Fibroblast of peridontal ligament (primary cell): ENCODE measurements at regions not wholly inside any gene's neighbourhood (a gene's known extent, or its start where the extent isn't known, plus 50 kb on each side); places are given as distances from the start of the nearest gene placed in this dataset.

Experiments used
- DNase-seq: peaks from one replicate; pipeline ENCODE4 v3.0.0-alpha.2; 2010; ENCODE audit errors: extremely low read depth

GRCh38 chr13:22229916-22230315 is 559.0 kb downstream of the FGF9 start:
- DNase-seq, result no peak

DNA sequence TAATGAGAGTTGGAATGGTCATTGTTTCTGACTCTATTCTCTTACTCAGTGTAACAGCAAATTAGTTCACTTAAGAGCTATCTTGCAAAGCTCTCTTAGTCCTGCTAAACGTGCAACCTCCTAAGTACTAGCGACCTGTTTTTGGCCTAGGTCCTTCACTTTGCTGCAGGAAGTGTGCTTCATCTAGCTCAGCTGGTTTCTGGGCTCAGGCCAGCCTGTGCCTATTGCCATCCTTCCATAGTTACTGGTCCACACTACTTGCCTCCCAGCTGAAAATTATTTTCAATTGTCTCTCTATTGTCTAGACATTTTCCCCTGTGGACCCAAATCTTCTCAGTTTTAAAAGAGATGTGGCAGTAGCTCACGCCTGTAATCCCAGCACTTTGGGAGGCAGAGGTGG is 561.3 kb downstream of the FGF9 start:
- no peak for DNase-seq

DNA sequence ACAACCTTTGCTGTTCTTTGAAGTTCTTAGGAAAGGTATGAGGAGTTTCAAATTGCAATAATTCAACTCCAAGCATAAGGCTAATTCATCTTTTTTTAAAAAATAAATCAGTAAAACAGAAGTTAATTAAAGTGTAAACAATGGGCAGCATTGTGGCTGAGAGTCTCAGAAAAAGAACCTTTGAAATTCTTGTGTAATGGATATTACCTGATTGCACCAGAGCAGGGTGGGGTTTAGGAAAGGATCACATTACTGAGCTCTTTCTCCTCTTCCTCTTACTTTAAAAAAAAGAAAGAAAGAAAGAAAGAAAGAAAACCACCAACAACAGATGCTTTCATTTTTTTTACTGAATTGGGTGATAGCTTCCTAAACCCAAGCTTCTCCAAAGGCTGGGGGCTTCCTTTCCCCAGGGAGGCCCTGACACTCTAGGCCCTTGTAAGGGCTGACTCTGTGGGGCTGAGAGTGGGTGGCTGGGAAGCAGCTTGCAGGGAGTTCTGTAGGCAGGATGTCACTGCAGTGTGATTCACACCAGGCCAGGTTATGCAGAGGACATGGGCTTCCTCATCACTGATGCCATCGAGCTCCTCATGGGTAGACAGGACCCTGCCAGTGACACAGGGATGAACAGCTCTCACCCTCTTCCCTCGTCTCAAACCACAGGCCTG is 564.5 kb downstream of the FGF9 start:
- DNase-seq, result no peak

DNA sequence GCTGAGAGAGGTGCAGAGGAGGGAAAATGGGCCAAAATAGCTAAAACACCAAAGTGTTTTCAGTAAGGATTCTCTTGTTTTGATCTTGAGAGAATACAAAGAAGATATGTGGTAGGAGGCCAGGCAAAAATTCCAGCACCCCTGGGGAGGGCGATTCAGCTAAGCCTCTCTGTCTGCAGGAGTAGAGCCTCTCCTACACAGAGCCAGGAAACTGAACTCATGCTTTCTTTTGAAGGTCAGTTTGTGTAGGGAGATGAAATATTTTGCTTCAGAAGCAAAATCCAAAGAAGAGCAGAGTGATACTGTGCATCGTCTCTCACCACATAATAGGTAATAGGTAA is 565.0 kb downstream of the FGF9 start:
- DNase-seq, result no peak

- DNase-seq, result no peak
Measured at GRCh38 chr13:22238269-22238668, 567.4 kb downstream of the FGF9 start.

GRCh38 chr13:22240716-22241115 is 569.8 kb downstream of the FGF9 start:
- DNase-seq, result no peak

DNA sequence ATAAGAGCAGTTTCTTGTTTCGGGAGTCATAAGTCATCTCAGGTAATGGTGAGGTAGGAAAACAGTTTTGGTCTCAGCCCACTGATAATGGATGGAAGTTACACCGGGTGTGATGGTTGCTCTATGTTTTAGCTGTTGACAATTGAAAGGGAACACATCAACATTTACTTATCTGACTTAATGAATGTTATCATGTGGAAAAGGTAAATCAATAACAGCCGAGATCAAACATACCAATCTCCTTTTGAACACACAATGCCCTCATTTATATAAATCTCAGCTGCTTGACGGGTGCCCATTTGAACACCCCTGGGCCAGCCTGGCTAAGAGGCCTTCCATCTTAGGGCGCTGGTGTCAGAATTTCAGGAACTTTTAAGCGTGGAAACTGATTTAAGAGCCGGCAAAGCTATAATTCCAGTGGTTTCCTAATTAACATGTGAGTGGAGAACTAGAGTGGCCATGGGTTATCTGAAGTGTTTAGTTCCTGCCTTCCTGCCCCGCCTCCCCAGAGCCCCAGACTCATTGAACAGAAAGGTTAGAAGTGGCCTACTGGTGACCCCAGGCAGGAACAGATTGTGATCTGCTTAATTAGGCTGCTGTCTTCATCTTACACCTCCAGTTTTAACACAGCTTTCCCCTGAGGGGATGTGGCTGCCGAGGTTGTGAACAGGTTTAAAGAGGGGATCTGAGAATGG is 572.7 kb downstream of the FGF9 start:
- DNase-seq, result no peak

DNA sequence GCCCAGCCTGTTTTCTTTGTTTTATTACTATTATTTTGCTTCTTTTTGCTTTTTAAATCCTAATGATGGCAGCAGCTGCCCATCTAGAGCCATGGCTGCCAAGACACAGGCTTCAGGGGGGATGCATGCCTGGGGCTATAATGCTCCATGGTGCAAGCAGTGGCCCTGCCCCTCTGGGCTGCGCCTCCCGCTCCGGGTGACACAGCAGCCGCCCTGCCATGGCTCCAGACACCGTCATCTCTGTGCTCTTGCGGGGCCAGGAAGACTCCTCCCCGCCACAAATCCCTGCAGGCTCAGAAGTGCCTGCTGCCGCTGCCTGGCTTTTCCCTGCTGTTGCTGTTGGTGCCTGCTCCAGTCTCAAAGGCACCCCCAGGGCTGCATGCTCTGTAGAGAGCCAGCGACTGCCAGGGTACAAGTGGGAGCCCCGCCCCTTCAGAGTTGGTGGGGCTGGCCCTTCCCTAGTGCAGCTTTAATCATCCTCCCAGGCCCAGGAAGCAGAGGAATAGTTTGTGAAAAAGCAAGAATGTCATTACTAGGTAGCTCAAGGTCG is 581.5 kb downstream of the FGF9 start:
- no peak for DNase-seq

DNA sequence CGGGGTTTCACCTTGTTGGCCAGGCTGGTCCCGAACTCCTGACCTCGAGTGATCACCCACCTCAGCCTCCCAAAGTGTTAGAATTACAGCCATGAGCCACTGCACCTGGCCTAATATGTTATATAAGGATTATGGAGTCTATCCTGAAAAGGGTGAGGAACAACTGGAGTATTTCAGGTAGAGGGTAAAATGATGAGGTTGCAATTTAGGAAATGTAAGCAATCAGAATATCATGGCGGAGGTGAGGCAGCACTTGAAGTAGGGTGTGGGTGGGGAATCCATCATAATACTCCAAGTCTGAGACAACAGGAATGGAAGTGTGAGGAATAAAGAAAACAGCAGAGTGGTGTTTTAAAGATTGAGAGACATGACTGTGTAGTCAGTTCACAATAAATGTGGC is 582.2 kb downstream of the FGF9 start:
- no peak for DNase-seq

- no peak for DNase-seq
Measured at GRCh38 chr13:22256111-22256639, 585.3 kb downstream of the FGF9 start.

GRCh38 chr13:22262001-22262885 is 591.4 kb downstream of the FGF9 start:
- DNase-seq, result no peak

- no peak for DNase-seq
Measured at GRCh38 chr13:22263185-22263584, 592.3 kb downstream of the FGF9 start.

- no peak for DNase-seq
Measured at GRCh38 chr13:22265563-22265962, 594.7 kb downstream of the FGF9 start.

DNA sequence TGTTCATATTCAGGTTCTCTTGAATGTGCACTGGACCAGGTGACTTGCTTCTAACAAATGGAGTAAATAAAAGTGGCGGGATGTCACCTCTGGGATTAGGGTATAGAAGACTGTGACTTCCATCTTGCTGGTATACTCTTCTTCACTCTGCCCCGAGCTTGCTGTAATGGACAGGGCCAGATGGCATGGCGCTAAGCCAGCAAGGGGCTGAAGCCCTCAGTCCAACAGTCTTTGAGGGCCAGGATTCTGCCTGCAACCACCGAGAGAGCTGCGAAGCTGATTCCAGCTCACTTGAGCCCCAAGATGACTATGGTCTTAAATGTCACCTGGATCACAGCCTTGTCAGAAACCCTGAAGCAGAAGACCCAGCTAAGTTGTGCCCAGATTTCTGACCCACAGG is 600.0 kb downstream of the FGF9 start:
- no peak for DNase-seq

GRCh38 chr13:22271903-22272302 is 601.0 kb downstream of the FGF9 start:
- DNase-seq, result no peak

GRCh38 chr13:22275393-22275792 is 604.5 kb downstream of the FGF9 start:
- no peak for DNase-seq

- DNase-seq, result no peak
Measured at GRCh38 chr13:22276616-22277015, 605.7 kb downstream of the FGF9 start.

- no peak for DNase-seq
Measured at GRCh38 chr13:22278336-22278929, 607.6 kb downstream of the FGF9 start.

- no peak for DNase-seq
Measured at GRCh38 chr13:22285867-22286266, 615.0 kb downstream of the FGF9 start.

DNA sequence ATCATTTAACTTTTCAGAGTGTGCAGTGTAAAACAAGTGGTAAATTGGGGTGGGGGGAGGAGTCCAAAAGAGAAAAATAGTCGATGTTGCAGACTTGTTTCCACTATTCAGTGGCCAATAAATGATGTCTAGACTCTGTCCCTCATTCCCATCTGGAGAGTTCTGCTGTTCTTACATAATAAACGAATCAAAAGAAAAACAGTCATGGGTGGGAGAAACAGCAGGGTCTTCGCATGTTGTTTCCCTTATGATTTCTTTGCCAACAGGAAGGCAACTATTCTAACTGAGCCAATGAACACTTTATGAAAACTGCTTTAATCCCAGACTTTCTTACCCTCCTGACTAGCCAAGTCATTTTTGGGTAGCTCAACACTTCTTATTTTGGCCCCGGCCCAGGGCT is 615.5 kb downstream of the FGF9 start:
- no peak for DNase-seq

DNA sequence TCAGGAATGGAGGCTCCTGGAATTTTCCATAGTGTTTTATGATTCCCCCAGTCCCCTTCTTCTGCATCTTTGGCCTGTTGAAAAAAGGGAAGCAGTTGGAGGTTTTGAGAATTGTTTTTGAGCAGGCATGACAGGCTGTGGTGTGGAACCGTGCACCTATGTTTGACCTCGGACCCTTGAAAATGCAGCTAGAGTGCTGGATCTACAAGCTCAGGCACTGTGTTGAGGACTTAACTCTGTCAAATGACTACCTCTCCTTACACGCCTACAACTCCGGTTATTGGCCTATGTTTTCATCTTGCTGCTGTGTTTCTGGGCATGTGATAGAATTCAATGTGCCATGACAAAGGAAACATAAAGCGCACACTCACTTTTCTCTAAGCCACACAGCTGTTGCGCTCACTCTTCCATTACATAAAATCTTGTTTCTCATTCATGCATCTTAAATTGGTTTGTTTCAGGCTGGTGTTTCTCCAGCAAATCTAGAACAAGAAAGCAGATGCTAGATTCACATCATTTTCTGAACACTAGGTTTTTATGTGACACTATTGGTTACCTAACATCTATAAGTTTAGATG is 616.6 kb downstream of the FGF9 start:
- no peak for DNase-seq

- DNase-seq, result no peak
Measured at GRCh38 chr13:22288496-22288895, 617.6 kb downstream of the FGF9 start.
